GM04504 (cell line): ENCODE measurements at regions not wholly inside any gene's neighbourhood (a gene's known extent, or its start where the extent isn't known, plus 50 kb on each side); places are given as distances from the start of the nearest gene placed in this dataset.

Source experiments
- DNase-seq: peaks from one replicate; pipeline ENCODE4 v3.0.0-alpha.2; 2012; ENCODE audit warnings: low read depth

- DNase-seq: no peak
Observed at GRCh38 chr4:187782286-187782824, 213.2 kb upstream of the ZFP42 start.

DNA sequence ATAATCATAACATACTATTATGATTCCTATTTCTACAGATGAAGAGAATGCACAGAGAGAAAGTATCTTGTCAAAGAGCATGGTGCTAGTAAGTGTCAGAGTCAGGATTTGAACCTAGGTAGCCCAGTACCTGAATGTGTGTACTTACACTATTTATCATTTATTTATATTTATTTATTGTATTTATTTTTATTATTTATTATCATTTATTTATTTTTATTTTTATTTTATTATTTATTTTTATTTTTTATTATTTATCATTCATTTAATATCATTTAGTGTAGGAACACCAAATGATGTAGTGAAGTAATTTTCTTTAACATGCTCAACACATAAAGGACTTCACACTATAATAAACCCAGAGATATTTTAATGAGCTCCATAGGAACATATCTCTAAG is 209.4 kb upstream of the ZFP42 start:
- no peak for DNase-seq

DNA sequence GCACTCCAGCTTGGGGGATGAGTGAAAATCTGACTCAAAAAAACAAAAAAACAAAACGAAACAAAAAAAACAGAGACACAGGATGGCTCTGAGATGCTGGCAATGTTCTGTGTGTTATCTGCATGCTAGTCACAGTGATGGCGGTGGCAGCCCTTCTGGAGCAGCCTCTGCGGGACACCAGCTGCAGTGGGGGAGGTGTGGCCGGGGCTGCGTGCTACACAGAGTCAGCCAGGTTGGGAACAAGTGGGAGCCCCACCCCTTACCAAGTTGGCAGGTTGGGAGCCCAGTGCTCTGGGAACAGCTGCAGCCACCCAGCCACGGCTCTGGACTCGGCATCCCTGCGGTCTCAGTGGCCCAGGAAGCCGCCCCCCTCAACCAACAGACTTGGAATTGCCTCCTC is 206.5 kb upstream of the ZFP42 start:
- DNase-seq: no peak

GRCh38 chr4:187795737-187796136 is 199.8 kb upstream of the ZFP42 start:
- no peak for DNase-seq

GRCh38 chr4:187798385-187798784 is 197.2 kb upstream of the ZFP42 start:
- no peak for DNase-seq

DNA sequence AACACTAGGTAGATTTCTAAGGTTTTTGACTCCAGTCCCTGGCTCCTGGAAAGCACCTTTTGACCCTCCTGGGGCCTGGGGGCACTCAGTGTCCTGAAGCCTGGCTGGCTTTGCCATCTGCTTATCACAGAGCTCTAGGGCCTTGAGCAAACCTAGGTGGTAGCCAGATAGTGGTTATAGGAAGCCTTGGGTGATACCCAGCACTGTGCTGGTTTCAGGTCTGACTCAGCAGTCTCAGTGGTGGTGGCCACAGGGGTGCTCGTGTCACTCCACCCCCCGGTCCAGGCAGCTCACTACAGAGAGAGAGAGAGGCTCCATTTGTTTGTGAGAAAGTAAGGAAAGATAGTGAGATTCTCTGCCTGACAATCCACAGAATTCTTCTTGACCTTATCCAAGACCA is 195.8 kb upstream of the ZFP42 start:
- no peak for DNase-seq

- DNase-seq: no peak
Observed at GRCh38 chr4:187811591-187811990, 184.0 kb upstream of the ZFP42 start.

DNA sequence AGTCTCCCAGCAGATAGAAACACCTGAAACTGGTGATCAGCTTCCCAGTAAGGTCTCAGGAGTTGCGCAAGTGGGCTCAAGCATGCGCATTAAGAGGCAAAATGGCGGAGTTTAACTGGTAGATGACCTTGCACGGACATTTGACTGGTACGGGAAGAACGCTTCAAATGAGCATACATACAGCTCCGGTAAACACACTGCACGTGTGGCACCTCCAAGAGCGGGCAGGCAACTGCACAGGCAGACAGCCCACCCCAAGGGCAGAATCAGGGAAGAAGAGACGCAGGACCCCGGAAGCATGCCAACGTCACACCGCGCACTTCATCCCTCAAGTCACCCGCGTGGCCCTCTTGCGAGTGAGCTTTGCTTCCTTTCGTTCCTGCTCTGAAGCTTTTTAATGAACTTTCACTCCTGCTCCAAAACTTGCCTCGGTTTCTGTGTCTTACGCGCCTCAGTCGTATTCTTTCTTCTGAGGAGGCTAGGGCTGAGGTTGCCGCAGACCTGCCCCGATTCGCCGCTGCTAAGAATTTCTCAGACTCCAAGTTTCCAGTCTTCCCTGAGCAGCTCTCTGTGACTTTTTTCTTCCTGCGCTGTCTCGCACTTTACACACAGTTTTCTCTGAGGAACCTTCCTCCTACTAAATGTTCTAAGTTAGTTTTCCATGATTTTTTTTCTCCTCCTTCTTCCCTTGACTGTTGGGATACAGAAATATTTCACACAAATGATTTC is 180.7 kb upstream of the ZFP42 start:
- DNase-seq: no peak

- no peak for DNase-seq
Observed at GRCh38 chr4:187826725-187827124, 168.8 kb upstream of the ZFP42 start.

- no peak for DNase-seq
Observed at GRCh38 chr4:187827631-187828030, 167.9 kb upstream of the ZFP42 start.

DNA sequence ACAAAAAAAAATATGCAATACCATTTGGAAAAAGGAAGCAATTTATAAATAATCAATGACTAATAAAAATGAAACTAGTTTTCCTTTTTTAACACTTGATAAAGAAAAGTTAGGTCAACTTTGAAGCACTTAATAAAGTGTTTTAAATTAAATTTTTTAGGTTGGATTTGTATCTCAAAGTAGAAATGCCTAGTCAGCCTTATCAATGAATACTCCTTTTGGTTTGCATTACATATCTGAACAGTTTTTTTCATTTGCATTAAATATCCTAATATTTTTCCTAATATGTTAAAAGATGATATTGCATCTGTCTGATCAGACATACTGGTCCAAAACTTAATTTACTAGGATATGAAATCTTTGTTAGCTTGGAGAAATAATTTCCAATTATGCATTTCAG is 155.8 kb upstream of the ZFP42 start:
- no peak for DNase-seq

DNA sequence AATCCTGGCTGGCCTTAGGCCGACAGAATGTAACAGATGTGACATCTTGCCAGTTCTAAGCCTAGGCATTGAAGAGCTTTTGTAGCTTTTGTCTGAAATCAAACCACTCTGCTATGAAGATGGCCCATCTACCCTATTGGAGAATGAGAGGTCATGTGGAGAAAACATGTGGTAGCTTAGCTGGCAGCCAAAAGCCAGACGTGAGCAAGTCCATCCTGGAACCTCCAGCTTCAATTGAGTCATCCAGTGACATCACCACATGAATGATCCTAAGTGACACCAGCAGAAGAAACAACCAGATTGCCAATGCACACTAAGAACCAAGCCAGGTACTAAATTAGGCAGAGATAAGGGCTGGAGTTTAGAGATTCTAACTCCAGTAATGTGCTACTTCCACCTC is 154.8 kb upstream of the ZFP42 start:
- DNase-seq: no peak

DNA sequence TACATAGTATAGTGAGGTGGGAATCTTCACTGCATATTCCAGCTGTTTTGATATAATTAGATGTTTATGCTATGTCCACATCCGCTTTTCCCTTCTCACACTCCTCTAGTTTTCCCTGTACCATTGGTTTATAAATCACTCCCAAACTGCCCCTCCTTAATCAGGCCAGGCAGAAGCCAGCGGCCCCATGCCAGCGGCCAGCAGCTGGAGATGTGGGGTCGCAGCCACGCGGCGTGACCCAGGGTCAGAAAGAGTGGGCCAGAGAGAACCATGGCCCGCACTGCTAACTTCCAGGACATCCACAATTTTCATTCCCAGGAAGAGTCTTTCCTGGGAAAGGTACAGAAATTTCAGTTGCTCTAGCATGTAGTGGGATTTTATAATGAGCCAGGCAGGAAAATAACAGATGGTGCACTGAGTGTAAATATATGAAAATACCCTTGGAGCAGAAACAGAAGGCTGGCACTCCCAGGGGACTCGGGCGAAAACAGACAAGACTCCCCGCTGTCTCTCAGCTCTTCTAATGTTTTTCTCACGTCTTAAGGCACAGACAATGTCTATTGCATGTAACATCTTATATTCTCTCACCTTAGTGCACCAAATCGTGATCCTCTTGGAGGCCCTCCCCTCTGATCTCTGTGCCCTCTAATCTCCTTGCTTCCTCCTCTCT is 145.9 kb upstream of the ZFP42 start:
- no peak for DNase-seq

- DNase-seq: no peak
Observed at GRCh38 chr4:187865914-187866313, 129.7 kb upstream of the ZFP42 start.

DNA sequence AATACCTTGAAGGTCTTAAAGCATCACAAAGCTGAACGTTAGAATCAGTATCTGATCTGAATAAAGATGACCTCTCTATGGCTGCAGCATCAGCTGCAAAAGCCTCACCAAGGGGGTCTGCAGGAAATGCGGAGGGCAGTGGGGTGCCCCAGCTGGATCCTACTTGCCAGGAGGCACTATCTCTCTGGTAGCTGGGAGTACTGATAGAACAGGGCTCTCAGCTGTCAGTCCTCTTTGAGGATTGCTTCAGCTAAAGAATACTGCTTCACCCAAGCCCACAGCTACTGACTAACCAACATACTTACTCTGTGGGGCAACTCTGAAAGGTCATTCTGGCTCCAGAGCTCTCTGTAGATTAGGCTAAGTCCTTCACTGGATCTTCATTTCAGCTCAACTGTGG is 112.5 kb upstream of the ZFP42 start:
- no peak for DNase-seq

- no peak for DNase-seq
Observed at GRCh38 chr4:187883836-187884475, 111.6 kb upstream of the ZFP42 start.

- DNase-seq: no peak
Observed at GRCh38 chr4:187887906-187888305, 107.7 kb upstream of the ZFP42 start.

GRCh38 chr4:187889651-187890050 is 105.9 kb upstream of the ZFP42 start:
- no peak for DNase-seq

DNA sequence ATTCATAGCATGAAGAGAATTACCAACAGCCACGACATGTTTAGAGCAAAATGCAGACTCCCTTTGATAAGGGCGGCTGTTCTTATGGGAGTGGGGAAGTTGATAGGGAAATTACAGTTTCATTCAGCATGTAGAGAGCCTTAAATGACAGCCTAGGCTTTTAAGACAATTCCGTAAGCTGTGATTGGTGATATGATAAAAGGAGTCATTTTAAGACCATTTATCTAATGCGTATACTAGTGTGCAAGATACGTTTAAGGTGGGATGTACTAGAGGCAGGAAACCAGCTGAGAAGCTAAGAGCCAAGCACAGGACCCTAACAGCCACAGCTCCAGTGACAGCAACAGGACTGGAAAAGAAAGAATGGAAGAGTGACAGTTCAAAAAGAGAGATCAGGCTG is 102.2 kb upstream of the ZFP42 start:
- DNase-seq: no peak

- no peak for DNase-seq
Observed at GRCh38 chr4:187903106-187903505, 92.5 kb upstream of the ZFP42 start.

- no peak for DNase-seq
Observed at GRCh38 chr4:187903700-187904099, 91.9 kb upstream of the ZFP42 start.

- no peak for DNase-seq
Observed at GRCh38 chr4:187908079-187908561, 87.5 kb upstream of the ZFP42 start.

GRCh38 chr4:187908731-187909130 is 86.8 kb upstream of the ZFP42 start:
- no peak for DNase-seq
